GM18858 (cell line): ENCODE measurements at regions not wholly inside any gene's neighbourhood (a gene's known extent, or its start where the extent isn't known, plus 50 kb on each side); places are given as distances from the start of the nearest gene placed in this dataset.

Experiments
- ATAC-seq: cut with Tn5 transposase; IDR thresholded peaks from one replicate; pipeline ENCODE4 v1.9.1; 2021; ENCODE audit not compliant: unreplicated experiment

DNA sequence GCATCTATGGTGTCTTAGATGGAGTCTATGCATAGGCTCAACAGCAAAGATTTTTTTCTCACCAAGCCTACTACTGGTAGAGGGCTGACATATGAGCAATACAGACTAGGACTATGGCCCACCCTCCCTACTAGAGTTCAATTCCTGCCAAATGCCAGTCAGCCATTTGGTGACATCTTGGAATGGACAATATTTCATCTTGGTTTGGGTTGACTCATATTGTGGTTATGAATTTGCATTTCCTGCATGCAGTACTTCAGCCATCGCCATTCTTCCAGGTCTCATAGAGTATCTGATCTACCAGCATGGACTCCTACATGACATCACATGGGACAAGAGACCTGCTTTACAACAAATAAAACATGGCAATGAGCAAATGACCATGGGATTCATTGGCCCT is 778.1 kb upstream of the SOX9 start:
- no peak for ATAC-seq

DNA sequence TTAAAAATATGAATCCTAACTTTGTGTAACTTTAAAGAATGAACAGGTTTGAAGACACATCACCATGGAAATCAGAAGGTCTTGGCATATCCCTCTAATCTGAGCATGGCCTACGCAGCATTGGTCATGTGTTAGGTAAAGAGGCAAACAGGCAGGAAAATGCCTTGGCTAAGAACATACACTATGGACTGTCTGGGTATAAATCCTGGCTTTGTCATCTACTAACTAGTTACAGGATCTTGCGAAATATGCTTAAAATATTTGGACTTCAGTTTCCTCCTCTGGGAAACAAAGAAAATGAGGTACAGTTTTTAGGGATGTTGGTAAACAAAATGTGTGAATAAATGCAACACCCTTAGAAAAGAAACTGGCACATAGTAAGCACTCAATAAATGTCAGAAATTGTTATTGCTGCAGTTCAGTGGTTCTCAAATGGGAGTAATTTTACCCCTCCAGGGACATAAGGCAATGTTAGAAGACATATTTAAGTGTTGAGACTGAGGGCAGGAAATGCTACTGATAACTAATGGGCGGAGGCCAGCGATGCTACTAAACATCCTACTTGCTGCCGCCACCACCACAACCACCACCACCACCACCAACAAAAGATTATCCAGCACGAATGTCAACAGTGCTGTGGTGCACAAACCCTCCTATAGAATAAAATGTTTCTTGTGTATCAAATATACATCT is 770.8 kb upstream of the SOX9 start:
- ATAC-seq: no peak

DNA sequence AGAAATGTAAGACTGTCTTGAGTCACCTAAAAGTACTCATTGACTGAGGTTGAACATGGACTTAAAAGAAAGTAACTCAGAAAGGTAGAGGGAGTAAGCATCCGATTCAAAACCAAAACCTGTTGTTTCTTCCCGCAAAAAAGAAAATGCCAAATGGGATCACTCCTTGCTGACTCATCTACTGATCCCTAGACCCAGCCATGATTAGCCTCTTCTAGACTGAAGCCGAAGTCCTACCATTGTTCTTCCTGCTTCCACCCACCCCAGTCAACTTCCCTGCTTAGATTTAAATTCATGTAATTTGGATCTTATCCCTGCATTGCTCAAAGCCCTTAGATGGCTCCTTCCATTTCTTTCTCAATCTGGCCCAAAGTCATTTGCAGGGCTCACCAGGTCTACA is 760.5 kb upstream of the SOX9 start:
- ATAC-seq: no peak

DNA sequence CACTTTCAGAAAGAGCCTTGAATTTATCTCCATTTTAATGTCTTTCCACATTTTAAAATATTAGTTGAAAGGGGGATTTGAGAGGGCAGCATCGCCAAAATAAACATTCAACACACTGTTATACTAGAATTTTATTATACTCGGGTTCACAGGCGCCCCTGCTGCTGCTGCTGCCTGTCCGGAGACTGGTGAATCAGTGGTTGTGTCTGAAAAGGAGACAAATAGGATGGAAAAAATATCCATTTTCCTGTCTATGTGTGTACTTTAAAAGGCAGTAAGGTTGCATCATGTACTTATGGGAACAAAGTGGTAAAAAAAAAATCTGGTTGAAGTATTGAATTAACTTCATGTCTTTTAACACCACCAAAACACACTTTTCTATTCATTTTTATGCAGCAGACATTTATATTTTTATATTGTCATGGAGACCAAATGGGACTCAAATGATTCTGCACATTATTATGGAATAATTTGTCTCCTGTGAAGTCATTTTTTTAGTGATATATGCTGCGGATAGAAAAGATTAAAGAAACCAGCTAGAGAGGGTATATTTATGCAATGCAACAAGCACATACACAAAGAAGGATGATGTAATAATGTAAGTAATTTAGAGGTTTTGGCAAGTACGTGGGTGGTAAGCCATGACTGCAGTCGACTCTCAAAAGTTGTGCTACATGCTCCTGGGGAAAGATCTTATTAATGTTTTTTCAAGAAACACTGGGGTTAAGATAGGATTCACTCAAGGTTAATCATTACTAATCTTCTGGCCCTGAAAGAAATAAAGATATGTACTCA is 759.0 kb upstream of the SOX9 start:
- no peak for ATAC-seq

DNA sequence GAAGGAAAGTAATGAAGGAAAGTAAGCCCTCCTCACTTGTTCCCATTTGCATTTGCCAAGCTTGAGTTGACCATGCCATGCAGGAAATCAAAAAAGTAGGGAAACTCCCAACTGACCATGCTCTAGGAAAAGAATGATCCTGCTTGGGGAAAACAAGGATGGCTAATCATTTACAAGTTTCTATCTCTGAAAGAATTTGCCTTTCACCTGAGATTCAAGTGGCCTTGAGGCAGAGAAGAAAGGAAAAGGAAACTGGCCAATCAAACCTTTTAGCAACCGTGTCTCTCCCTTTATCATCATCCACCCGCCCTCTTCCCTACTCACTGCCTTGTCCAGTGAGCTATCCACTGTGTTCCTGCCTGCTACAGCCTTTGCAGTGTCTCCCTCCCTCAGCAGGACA is 757.2 kb upstream of the SOX9 start:
- ATAC-seq: no peak

DNA sequence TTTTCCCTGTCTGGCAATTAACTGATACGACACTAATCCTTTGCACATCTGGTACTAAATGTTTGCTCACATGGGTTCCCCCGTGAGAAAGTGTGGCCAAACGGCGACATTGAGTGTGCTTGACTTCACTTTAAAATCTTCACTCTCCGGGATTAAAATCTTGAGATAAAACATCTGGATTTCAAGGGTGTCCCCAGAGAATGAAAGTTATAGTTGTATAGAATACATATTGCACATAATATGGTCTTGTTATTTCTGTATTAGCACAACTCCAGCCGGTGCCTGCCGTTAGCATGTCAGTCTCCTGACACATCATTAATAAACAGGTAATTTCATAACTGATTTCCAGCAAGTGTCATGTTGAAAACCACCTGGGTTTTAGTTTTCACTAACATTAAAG is 749.0 kb upstream of the SOX9 start:
- ATAC-seq: no peak

DNA sequence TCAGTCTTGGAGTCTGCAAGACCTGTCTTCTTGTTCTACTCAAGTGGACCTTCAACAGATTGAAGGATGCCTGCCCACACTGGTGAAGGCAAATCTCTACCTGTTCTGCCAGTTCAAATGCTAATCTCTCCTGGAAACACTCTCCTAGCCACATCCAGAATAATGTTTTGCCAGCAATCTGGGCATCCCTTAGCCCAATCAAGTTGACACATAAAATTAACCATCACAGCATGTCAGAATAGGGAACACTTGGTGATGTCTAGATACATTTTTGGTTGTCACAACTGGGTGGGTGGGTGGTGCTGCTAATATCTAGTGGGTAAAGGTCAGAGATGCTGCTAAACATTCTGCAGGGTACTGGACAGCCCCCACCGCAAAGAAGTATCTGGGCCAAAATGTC is 744.9 kb upstream of the SOX9 start:
- ATAC-seq: no peak

DNA sequence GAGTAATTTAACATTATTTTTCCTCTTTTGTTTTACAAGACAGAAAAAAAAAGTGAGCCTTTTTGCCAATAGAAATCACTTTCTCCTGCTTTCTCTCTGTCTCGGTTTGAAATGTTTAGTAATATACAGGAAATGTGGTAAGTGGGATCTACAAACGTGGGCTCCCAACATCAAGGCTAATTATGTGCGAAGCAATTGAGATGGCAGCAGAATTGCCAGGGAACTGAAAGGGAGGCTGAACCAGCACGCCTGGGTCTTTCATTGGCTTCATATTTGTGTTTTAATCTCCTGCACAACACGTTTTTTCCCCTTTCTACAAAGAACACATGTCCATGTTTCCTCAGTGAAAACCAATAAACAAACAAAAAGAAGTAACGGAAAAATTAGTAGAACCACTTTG is 743.9 kb upstream of the SOX9 start:
- no peak for ATAC-seq

DNA sequence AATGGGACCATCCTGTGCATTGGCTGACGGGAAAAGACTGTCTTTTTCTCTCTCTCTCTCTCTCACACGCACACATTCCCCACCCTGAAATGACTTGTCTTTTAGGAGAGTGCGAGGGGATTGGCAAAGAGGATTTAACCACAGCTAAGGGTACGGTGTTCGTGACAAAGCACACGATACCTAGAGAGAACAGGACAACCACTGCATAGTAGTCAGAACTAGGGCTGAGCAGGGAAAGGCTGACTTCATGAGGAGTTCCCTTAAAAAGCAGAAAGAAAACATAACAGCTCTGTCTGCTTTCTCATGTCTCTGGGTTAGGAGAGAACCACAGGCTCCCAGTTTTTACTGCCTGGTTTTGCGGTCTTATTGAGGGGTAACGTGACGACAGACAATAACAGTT is 742.8 kb upstream of the SOX9 start:
- ATAC-seq: no peak

DNA sequence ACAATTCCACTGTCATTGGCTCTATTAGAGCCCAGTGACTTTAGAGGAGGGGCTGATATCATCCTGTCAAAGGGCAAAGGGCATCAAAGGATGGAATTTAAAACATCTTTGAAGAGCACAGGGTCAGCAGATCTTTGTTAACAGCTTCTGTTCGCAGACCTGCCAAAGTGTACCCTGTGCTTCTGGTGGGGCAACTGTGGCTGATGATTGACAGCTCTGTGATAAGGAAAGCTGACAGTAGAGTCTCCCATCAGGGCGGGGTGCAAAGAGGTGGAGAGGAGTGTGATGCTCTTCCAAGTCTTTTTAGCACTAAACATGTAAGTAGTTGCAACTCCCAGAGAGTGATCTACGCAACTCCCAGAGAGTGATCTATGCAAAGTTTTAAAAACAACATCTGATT is 742.1 kb upstream of the SOX9 start:
- ATAC-seq: no peak

DNA sequence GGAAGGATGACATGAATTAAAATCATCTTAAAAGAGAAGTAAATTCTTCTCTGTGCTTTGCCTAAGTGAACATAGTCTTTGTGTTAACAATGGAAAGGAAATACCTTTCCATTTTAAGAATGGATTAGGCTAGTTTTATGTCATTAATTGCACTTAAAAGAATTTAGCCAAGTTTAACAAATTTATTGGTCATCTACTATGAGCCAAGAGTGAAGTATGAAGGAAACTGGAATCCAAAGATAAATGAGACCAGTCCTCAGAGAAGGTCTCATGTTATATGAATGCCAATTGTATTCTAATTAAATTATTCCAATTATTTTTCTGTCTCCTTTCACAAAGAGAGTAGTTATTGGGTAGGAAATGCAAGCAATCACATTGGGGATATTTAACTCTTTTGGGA is 741.3 kb upstream of the SOX9 start:
- no peak for ATAC-seq

DNA sequence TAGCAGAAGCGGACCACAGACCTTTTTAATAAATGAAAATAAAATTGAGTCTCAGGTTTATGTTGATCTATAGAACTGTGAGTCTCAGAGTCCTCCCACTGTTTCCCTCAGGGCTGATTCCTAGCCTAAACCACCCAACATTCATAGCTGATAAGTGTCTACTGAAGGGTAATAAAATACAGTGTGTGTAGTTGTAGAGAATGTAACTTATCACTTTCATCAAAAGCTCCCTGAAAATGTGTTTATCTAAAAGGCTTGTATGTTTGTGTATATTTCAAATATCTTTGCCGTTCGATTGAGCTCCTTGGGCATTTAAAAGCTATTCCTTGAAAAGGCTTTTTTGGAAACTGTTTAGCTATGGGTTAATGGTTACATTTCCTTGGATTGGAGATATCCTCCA is 740.3 kb upstream of the SOX9 start:
- no peak for ATAC-seq

DNA sequence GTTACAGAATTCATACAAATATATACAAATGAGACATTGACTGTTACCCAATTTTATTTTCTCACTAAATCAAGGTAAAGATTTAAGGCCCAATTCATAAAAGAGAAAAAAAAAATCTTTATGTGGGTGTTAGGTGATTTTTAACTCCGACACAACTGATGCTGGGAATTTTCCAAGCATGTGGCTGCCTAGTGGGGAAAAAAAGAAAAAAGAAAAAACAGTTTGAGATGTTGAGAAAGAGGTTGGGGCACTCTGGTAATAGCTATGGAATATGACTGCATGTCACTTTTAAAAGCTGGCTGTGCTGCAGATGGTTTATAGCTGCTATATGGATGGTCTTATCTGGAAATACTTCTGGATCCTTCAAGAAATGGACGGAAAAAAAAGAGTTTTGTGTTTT is 739.9 kb upstream of the SOX9 start:
- no peak for ATAC-seq

DNA sequence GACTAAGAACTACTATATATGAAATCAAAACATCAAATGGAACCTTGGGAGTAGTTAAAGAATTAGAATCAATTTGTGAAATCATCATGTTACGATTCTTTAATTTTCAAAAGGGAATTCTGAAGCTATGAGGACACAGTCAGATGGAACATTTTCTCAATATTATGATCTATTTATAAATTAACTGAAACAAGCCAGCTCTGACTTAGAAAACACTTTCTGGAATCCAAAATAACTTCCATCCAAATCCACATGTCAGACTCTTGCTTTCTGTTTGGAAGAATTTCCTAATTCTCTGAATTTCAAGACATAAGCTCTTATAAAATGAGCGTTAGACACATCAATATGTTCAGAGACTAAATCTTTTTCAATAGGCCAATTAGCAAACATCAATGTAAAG is 737.7 kb upstream of the SOX9 start:
- ATAC-seq: no peak

DNA sequence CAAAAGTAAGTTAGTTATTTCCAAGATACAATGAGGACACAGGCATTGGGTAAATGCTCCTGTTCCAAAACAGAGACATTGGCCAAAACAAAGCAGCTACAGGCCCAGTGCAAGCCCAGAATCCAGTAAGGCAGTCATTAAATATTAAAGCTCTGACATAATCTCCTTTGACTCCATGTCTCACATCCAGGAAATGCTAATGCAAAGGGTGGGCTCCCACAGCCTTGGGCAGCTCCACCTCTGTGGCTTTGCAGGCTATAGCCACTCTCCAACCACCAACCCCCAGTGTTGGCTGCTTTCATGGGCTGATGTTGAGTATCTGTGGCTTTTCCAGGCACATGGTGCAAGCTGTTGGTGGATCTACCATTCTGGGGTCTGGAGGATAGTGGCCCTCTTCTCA is 733.4 kb upstream of the SOX9 start:
- no peak for ATAC-seq

DNA sequence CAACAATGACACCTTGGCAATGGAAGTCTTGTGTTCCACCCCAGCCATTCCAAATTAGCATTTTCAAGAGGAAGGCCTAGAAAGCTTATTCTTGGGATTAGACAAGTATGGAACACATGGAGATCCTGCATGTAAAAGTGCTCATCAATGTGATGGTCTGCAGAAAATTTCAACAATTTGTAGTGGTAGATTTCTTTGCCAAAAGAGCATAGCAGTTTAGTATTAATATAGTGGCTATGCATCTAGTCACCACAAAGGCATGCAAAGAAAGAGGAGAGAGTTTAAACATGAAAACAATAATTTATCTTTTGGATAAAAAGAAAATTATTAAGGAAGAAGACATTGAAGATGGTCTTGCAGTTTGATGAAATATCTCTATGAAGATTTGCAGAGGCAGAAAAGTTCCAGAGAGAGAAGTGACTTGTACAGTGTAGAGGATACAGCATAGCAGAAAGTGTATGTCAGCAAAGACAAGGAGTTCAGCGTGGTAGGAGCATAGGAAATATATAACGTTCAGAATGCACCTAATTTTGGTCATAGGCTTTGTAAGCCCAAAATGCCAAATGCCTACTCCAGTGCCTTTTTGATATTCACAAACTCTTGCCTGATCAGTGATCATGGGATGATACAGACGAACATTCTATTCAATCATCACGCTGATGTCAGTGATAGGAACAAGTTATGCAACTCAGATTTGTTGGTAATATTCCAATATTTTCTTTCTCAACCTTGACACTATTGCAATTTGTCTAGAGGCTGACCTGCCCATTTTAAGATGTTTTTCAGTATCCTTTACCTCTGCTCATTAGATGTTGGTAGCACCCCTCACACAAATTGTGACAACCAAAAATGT is 727.9 kb upstream of the SOX9 start:
- no peak for ATAC-seq

DNA sequence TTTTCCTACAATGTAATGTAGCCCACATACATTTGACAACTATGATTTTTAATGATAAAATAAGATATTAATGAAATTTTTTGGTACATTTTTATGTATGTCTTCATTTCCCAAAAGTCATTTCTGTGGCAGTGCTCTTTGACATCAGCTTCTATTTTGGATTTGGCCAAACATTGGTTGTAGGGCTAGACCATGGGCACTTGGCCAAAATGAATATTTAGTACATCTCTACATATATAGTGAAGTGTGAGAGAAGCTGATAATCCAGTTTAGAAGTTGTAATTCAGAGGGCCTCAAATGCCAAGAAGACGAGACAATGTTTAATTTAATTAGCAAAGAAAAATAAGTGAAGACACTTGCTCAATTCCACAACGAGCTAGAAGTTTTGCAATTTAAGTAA is 724.9 kb upstream of the SOX9 start:
- ATAC-seq: no peak

DNA sequence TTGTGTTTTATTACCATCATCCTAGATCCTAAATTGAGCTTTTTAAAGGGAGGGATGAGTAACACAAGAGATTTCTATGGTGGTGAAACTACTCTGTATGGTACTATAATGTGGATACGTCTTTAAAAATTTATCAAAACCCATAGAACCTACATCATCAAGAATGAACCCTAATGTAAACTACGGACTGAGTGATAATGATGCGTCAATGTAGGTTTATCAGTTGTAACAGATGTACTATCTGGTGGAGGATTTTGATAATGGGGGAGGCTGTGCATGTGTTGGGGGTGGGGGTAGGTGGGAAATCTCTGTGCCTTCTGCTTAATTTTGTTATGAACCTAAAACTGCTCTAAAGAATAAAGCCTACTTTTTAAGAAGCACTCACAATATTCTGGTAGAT is 724.1 kb upstream of the SOX9 start:
- no peak for ATAC-seq

DNA sequence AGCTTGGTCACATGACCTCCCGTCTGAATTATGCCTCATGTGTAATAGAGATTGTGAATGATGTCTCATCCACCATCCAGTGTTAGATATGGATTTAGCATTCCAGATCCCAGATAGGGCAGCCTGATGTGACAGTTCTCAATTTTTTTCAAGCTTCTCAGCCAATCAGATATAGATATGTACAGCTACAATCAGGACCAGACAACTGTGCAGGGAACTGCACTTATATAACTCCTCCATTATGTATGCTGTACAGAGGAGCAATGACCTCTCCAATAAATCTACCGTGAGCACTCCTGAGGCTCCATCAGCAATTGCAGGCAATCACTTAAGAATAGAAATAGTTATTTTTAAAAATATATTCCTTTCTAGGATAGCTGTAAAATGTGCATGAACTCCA is 722.8 kb upstream of the SOX9 start:
- ATAC-seq: no peak

DNA sequence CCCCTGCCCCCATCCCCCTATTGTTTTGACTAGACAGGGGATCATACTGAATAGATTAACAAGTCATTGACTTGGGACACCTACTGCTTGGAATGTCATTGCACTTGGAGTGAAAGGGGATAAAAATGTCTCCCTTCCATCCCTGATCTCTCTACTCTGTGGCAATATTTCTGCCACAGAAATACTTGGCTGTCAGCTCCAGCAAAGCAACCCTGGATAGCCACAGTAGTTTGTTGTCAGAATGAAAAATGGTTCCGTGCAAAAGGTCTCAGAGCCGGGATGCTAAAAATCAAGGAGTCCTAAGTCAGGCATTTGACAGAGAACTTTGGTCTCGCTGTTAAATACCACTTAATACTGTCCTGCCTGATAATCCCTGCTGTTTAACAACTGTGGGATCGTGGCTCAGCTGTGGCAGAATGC is 722.0 kb upstream of the SOX9 start:
- ATAC-seq: no peak

DNA sequence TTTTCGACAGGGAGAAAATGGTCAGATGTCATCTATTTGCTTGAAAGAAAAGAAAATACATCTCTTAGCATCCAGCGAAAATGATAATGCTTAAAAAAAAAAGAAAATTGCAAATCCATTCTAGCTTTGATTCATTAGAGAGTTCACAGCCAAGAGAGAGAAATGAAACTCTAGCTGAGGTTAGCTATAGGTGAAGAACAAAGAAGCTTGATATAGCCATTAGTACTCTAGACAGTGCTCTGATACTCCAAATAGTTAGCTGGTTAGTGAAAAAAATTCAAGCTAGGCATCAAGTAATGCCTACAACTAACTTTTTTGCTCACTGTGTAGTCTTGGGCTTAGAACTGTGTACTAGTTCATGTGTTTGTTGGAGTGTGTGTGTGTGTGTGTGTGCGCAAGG is 721.6 kb upstream of the SOX9 start:
- no peak for ATAC-seq

DNA sequence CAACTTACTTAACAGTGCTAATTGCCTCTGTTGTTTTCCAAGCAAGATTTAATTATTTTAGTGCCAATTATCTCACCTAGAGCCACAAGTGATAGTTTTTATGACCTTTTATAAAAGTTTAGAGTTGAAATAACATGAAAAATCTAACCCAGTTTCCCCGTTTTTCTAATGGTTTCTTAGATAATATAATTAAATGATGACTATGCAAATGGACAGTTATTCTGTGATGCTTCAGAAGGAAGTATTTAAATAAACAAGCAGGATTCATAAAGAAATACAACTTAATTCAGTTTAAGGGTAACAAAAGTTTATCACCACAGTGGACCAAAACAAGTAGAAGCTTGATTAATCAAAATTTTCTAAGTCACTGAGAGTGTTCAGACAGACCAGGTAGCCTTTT is 721.2 kb upstream of the SOX9 start:
- no peak for ATAC-seq
